HG02938 (cell line): ENCODE measurements at regions not wholly inside any gene's neighbourhood (a gene's known extent, or its start where the extent isn't known, plus 50 kb on each side); places are given as distances from the start of the nearest gene placed in this dataset.

Experiments used
- ATAC-seq: cut with Tn5 transposase; IDR thresholded peaks from one replicate; pipeline ENCODE4 v1.9.1; 2021; ENCODE audit warnings: mild to moderate bottlenecking, moderate library complexity; ENCODE audit not compliant: unreplicated experiment

- ATAC-seq = no peak
These were observed 146.4 kb downstream of the BMP4 start for GRCh38 chr14:53810221-53810620.

GRCh38 chr14:53808042-53808441 lies 148.6 kb downstream of the BMP4 start:
- no peak for ATAC-seq

- no peak for ATAC-seq
These were observed 149.1 kb downstream of the BMP4 start for GRCh38 chr14:53807542-53807941.

- ATAC-seq = no peak
These were observed 149.5 kb downstream of the BMP4 start for GRCh38 chr14:53807108-53807507.

- no peak for ATAC-seq
These were observed 159.9 kb downstream of the BMP4 start for GRCh38 chr14:53796734-53797133.

- no peak for ATAC-seq
These were observed 162.7 kb downstream of the BMP4 start for GRCh38 chr14:53793790-53794505.

- ATAC-seq = no peak
These were observed 163.7 kb downstream of the BMP4 start for GRCh38 chr14:53792909-53793308.

- no peak for ATAC-seq
These were observed 165.7 kb downstream of the BMP4 start for GRCh38 chr14:53790731-53791500.

- ATAC-seq = no peak
These were observed 168.1 kb downstream of the BMP4 start for GRCh38 chr14:53788566-53788965.

GRCh38 chr14:53786045-53786444 lies 170.6 kb downstream of the BMP4 start:
- no peak for ATAC-seq

GRCh38 chr14:53784688-53785087 lies 171.9 kb downstream of the BMP4 start:
- ATAC-seq = no peak

GRCh38 chr14:53783256-53783655 lies 173.4 kb downstream of the BMP4 start:
- no peak for ATAC-seq

- ATAC-seq = no peak
These were observed 176.5 kb downstream of the BMP4 start for GRCh38 chr14:53780051-53780555.

- ATAC-seq = no peak
These were observed 177.3 kb downstream of the BMP4 start for GRCh38 chr14:53779301-53779700.

GRCh38 chr14:53778263-53778662 lies 178.4 kb downstream of the BMP4 start:
- ATAC-seq = no peak

- no peak for ATAC-seq
These were observed 183.7 kb downstream of the BMP4 start for GRCh38 chr14:53772936-53773335.

- no peak for ATAC-seq
These were observed 189.1 kb downstream of the BMP4 start for GRCh38 chr14:53767566-53767965.

- no peak for ATAC-seq
These were observed 190.0 kb downstream of the BMP4 start for GRCh38 chr14:53766601-53767000.

GRCh38 chr14:53766106-53766505 lies 190.5 kb downstream of the BMP4 start:
- no peak for ATAC-seq

GRCh38 chr14:53764846-53765245 lies 191.8 kb downstream of the BMP4 start:
- ATAC-seq = no peak

GRCh38 chr14:53758141-53758540 lies 198.5 kb downstream of the BMP4 start:
- ATAC-seq = no peak

- ATAC-seq = no peak
These were observed 198.9 kb downstream of the BMP4 start for GRCh38 chr14:53757732-53758131.
